PC-3 (cell line): ENCODE measurements at regions not wholly inside any gene's neighbourhood (a gene's known extent, or its start where the extent isn't known, plus 50 kb on each side); places are given as distances from the start of the nearest gene placed in this dataset.

Experiments
- CTCF ChIP-seq: fragments of 300-600 bp; sonication (generic); conservative IDR thresholded peaks from 2 replicates; pipeline ENCODE4 v1.5.1; 2017; ENCODE audit warnings: antibody characterized with exemption, low read depth, mild to moderate bottlenecking, low read length
- EZH2 ChIP-seq: fragments of 300-600 bp; sonication (generic); IDR thresholded peaks from one replicate; pipeline ENCODE4 v1.6.1; 2017; ENCODE audit warnings: antibody characterized with exemption, mild to moderate bottlenecking, low read length; ENCODE audit not compliant: unreplicated experiment
- EZH2phosphoT487 ChIP-seq: fragments of 300-600 bp; sonication (generic); IDR thresholded peaks from 2 replicates; pipeline ENCODE4 v1.6.1; 2018; ENCODE audit warnings: mild to moderate bottlenecking, antibody characterized with exemption, low read length, borderline replicate concordance

GRCh38 chr2:239804161-239805042 is 220.7 kb downstream of the NDUFA10 start:
- TF ChIP-seq CTCF (no peak), EZH2phosphoT487 (no peak), EZH2 (no peak)
